NT2/D1 (cell line): ENCODE measurements at regions not wholly inside any gene's neighbourhood (a gene's known extent, or its start where the extent isn't known, plus 50 kb on each side); places are given as distances from the start of the nearest gene placed in this dataset.

ENCODE experiments used
- DNase-seq: peaks from one replicate; pipeline ENCODE4 v3.0.0-alpha.2; 2011; ENCODE audit warnings: low read depth, low spot score
- H3K27me3 ChIP-seq: 2 replicates; pipeline ENCODE4 v1.6.0; 2011; ENCODE audit warnings: mild to moderate bottlenecking; ENCODE audit not compliant: insufficient read length, insufficient read depth
- H3K36me3 ChIP-seq: 2 replicates; pipeline ENCODE4 v1.6.1; 2011; ENCODE audit warnings: mild to moderate bottlenecking, low read length, mixed read lengths; ENCODE audit not compliant: insufficient read depth, insufficient read length
- H3K4me1 ChIP-seq: 2 replicates; pipeline ENCODE4 v1.5.1; 2011; ENCODE audit not compliant: insufficient read depth, insufficient read length
- H3K4me3 ChIP-seq: 2 replicates; pipeline ENCODE4 v1.5.1; 2011; ENCODE audit warnings: low read depth; ENCODE audit not compliant: insufficient read length
- H3K9ac ChIP-seq: 2 replicates; pipeline ENCODE4 v1.6.0; 2011; ENCODE audit warnings: low read depth; ENCODE audit not compliant: insufficient read length
- H3K9me3 ChIP-seq: 2 replicates; pipeline ENCODE4 v1.5.1; 2011; ENCODE audit warnings: mild to moderate bottlenecking, low read length; ENCODE audit not compliant: insufficient read depth
- SUZ12 ChIP-seq: IDR thresholded peaks from 2 replicates; pipeline ENCODE4 v1.6.1; 2011; ENCODE audit not compliant: insufficient read length, insufficient read depth; ENCODE audit errors: extremely low read depth
- YY1 ChIP-seq: IDR thresholded peaks from 2 replicates; pipeline ENCODE4 v1.6.1; 2011; ENCODE audit not compliant: insufficient read length, insufficient read depth
- ZNF274 ChIP-seq: IDR thresholded peaks from 2 replicates; pipeline ENCODE4 v1.6.1; 2011; ENCODE audit warnings: mild to moderate bottlenecking, low read depth, low read length

GRCh38 chr16:64778777-64779176 lies 343.1 kb downstream of the CDH11 start:
- no peak overlapping the region for H3K9ac ChIP-seq
- no peaks in the 10 kb centered on the region for H3K27me3 ChIP-seq
- no peaks in the 10 kb centered on the region for H3K9me3 ChIP-seq
- no peak for DNase-seq
- no peaks in the 10 kb centered on the region for H3K4me1 ChIP-seq
- no peak overlapping the region for H3K4me3 ChIP-seq
- TF ChIP-seq YY1 (no peak), ZNF274 (no peak), SUZ12 (no peak)
- no peaks in the 10 kb centered on the region for H3K36me3 ChIP-seq

- H3K36me3 ChIP-seq = no peaks in the 10 kb centered on the region
- DNase-seq = no peak
- H3K4me1 ChIP-seq = no peaks in the 10 kb centered on the region
- H3K9me3 ChIP-seq = no peaks in the 10 kb centered on the region; the same call in 1 of the 2 replicates
- H3K27me3 ChIP-seq = no peaks in the 10 kb centered on the region
- H3K9ac ChIP-seq = no peak overlapping the region
- TF ChIP-seq SUZ12 (no peak), ZNF274 (no peak), YY1 (no peak)
- H3K4me3 ChIP-seq = no peak overlapping the region
Observed at GRCh38 chr16:64773638-64774037, 348.2 kb downstream of the CDH11 start.

GRCh38 chr16:64773184-64773583 lies 348.7 kb downstream of the CDH11 start:
- no peak for TF ChIP-seq ZNF274
- TF ChIP-seq SUZ12 = no peak
- TF ChIP-seq YY1 = no peak
- H3K4me3 ChIP-seq = no peak overlapping the region
- H3K9me3 ChIP-seq = no peaks in the 10 kb centered on the region; the same call in 1 of the 2 replicates
- H3K36me3 ChIP-seq = no peaks in the 10 kb centered on the region
- no peak for DNase-seq
- no peak overlapping the region for H3K9ac ChIP-seq
- no peaks in the 10 kb centered on the region for H3K27me3 ChIP-seq
- H3K4me1 ChIP-seq = no peaks in the 10 kb centered on the region

- TF ChIP-seq YY1 (no peak), SUZ12 (no peak), ZNF274 (no peak)
- no peak for DNase-seq
- Histone ChIP-seq H3K9ac (no peak overlapping the region), H3K4me1 (no peaks in the 10 kb centered on the region), H3K4me3 (no peak overlapping the region), H3K27me3 (no peaks in the 10 kb centered on the region), H3K36me3 (no peaks in the 10 kb centered on the region), H3K9me3 (no peaks in the 10 kb centered on the region; the same call in 1 of the 2 replicates)
Observed at GRCh38 chr16:64771273-64771672, 350.6 kb downstream of the CDH11 start.

- no peaks in the 10 kb centered on the region for H3K9me3 ChIP-seq
- no peak for DNase-seq
- H3K27me3 ChIP-seq = no peaks in the 10 kb centered on the region
- no peak overlapping the region for H3K9ac ChIP-seq
- no peaks in the 10 kb centered on the region for H3K36me3 ChIP-seq
- H3K4me1 ChIP-seq = no peaks in the 10 kb centered on the region
- H3K4me3 ChIP-seq = no peak overlapping the region
- TF ChIP-seq ZNF274 (no peak), SUZ12 (no peak), YY1 (no peak)
Observed at GRCh38 chr16:64762211-64762610, 359.7 kb downstream of the CDH11 start.

GRCh38 chr16:64754279-64754678 lies 367.6 kb downstream of the CDH11 start:
- no peak overlapping the region for H3K4me3 ChIP-seq
- DNase-seq = no peak
- no peaks in the 10 kb centered on the region for H3K4me1 ChIP-seq
- no peak overlapping the region for H3K9ac ChIP-seq
- H3K9me3 ChIP-seq = no peaks in the 10 kb centered on the region
- TF ChIP-seq ZNF274 (no peak), SUZ12 (no peak), YY1 (no peak)
- H3K27me3 ChIP-seq = no peaks in the 10 kb centered on the region
- no peaks in the 10 kb centered on the region for H3K36me3 ChIP-seq

- H3K4me3 ChIP-seq = no peak overlapping the region
Observed at GRCh38 chr16:64751906-64752305, 370.0 kb downstream of the CDH11 start.

More at GRCh38 chr16:64751906-64752305, 370.0 kb downstream of the CDH11 start:
- TF ChIP-seq ZNF274 (no peak), YY1 (no peak), SUZ12 (no peak)
- Histone ChIP-seq H3K9ac (no peak overlapping the region), H3K9me3 (no peaks in the 10 kb centered on the region), H3K4me1 (no peaks in the 10 kb centered on the region), H3K27me3 (no peaks in the 10 kb centered on the region), H3K36me3 (no peaks in the 10 kb centered on the region)
- DNase-seq = no peak
